Activated CD4-positive, alpha-beta memory T cell treated with anti-CD3 and anti-CD28 coated beads for 36 hours (primary cell): ENCODE measurements at regions not wholly inside any gene's neighbourhood (a gene's known extent, or its start where the extent isn't known, plus 50 kb on each side); places are given as distances from the start of the nearest gene placed in this dataset.

Experiments used
- CTCF ChIA-PET: fragments of 350-600 bp; sonication (Branson Sonifier 250); formaldehyde crosslinking; loops from one replicate; lab custom pipeline; 2021; ENCODE audit warnings: antibody characterized with exemption, inconsistent platforms; lab: Charles Lee
- POLR2A ChIA-PET: fragments of 350-600 bp; sonication (Branson Sonifier 250); formaldehyde crosslinking; loops from one replicate; lab custom pipeline; 2021; ENCODE audit warnings: antibody characterized with exemption; lab: Charles Lee
- DNase-seq: peaks from one replicate; pipeline ENCODE4 v3.0.0-alpha.2; 2020
- H3K27ac Mint-ChIP-seq: one replicate; pipeline ENCODE4 v1.8.0; 2021; ENCODE audit warnings: mixed read lengths
- H3K27me3 Mint-ChIP-seq: one replicate; pipeline ENCODE4 v1.8.0; 2021; ENCODE audit warnings: mixed read lengths
- H3K36me3 Mint-ChIP-seq: one replicate; pipeline ENCODE4 v1.8.0; 2021; ENCODE audit warnings: mixed read lengths
- H3K4me1 Mint-ChIP-seq: one replicate; pipeline ENCODE4 v1.8.0; 2021; ENCODE audit warnings: low read depth, mixed read lengths
- H3K4me3 Mint-ChIP-seq: one replicate; pipeline ENCODE4 v1.8.0; 2021; ENCODE audit warnings: mild to moderate bottlenecking, mixed read lengths
- H3K9me3 Mint-ChIP-seq: one replicate; pipeline ENCODE4 v1.8.0; 2021; ENCODE audit warnings: mixed read lengths
- intact Hi-C: fragments of 100-400 bp; cut with micrococcal nuclease; formaldehyde crosslinking; loops from one replicate; pipeline ENCODE4 v1.15.1; 2023

- peaks cover 14% of the 10 kb centered on the region for H3K27me3 Mint-ChIP-seq
These were observed 95.1 kb upstream of the CDH5 start for GRCh38 chr16:66271074-66272060.

GRCh38 chr16:66270333-66270927, 96.1 kb upstream of the CDH5 start:
- Mint-ChIP-seq H3K27ac (no peak overlapping the region), H3K4me1 (peaks cover 11% of the 10 kb centered on the region), H3K27me3 (peaks cover 20% of the 10 kb centered on the region), H3K36me3 (no peaks in the 10 kb centered on the region), H3K9me3 (no peaks in the 10 kb centered on the region), H3K4me3 (no peak overlapping the region)
- intact Hi-C loops, result loop anchor here (10.0 kb wide), 1 partner anchor 1146 kb away; the partner anchor contains the start of gene CDH11
- CTCF ChIA-PET, result interaction anchor here (1.6 to 2.2 kb wide), 3 partner anchors 11 to 73 kb away, joined by 4 to 10 read pairs (median 9); no protein-coding TSS in a partner anchor
- peak; percentile 65 for DNase-seq
- POLR2A ChIA-PET, result no interaction called here

More at GRCh38 chr16:66271074-66272060, 95.1 kb upstream of the CDH5 start:
- Mint-ChIP-seq H3K4me3 (no peak overlapping the region), H3K36me3 (no peaks in the 10 kb centered on the region), H3K27ac (no peak overlapping the region), H3K4me1 (peaks cover 11% of the 10 kb centered on the region), H3K9me3 (no peaks in the 10 kb centered on the region)
- ChIA-PET POLR2A (no interaction called here), CTCF (interaction anchor here (0.9 to 2.2 kb wide), 6 partner anchors 9 to 1140 kb away, joined by 3 to 10 read pairs (median 8); no protein-coding TSS in a partner anchor)
- intact Hi-C loops, result loop anchor here (10.0 kb wide), 1 partner anchor 1147 kb away; the partner anchor contains the start of gene CDH11
- no peak for DNase-seq

GRCh38 chr16:66269617-66270332, 96.7 kb upstream of the CDH5 start:
- DNase-seq, result no peak
- no peaks in the 10 kb centered on the region for H3K36me3 Mint-ChIP-seq
- H3K9me3 Mint-ChIP-seq, result no peaks in the 10 kb centered on the region

GRCh38 chr16:66267292-66268014, 99.0 kb upstream of the CDH5 start:
- POLR2A ChIA-PET, result no interaction called here
- DNase-seq, result no peak
- no peak overlapping the region for H3K27ac Mint-ChIP-seq
- peaks cover 7% of the 10 kb centered on the region for H3K4me1 Mint-ChIP-seq
- H3K36me3 Mint-ChIP-seq, result no peaks in the 10 kb centered on the region
- CTCF ChIA-PET, result interaction anchor here (0.7 kb wide), 1 partner anchor 9 kb away, joined by 3 read pairs; no protein-coding TSS in a partner anchor
- no peaks in the 10 kb centered on the region for H3K9me3 Mint-ChIP-seq
- no peak overlapping the region for H3K4me3 Mint-ChIP-seq
- peaks cover 28% of the 10 kb centered on the region for H3K27me3 Mint-ChIP-seq
- intact Hi-C loops, result no loop called here

More at GRCh38 chr16:66269617-66270332, 96.7 kb upstream of the CDH5 start:
- ChIA-PET CTCF (interaction anchor here (1.6 to 2.2 kb wide), 2 partner anchors 16 to 74 kb away, joined by 4 to 9 read pairs; no protein-coding TSS in a partner anchor), POLR2A (no interaction called here)
- peaks cover 24% of the 10 kb centered on the region for H3K27me3 Mint-ChIP-seq
- intact Hi-C loops, result loop anchor here (10.0 kb wide), 1 partner anchor 1145 kb away; the partner anchor contains the start of gene CDH11
- peaks cover 9% of the 10 kb centered on the region for H3K4me1 Mint-ChIP-seq
- no peak overlapping the region for H3K27ac Mint-ChIP-seq
- H3K4me3 Mint-ChIP-seq, result no peak overlapping the region

- H3K4me3 Mint-ChIP-seq, result no peak overlapping the region
- CTCF ChIA-PET, result interaction anchor here (0.7 to 0.9 kb wide), 2 partner anchors 9 to 10 kb away, joined by 3 read pairs; no protein-coding TSS in a partner anchor
- peaks cover 7% of the 10 kb centered on the region for H3K4me1 Mint-ChIP-seq
- DNase-seq, result no peak
- H3K27me3 Mint-ChIP-seq, result peaks cover 28% of the 10 kb centered on the region
- intact Hi-C loops, result no loop called here
- no peak overlapping the region for H3K27ac Mint-ChIP-seq
- no peaks in the 10 kb centered on the region for H3K36me3 Mint-ChIP-seq
- POLR2A ChIA-PET, result no interaction called here
- H3K9me3 Mint-ChIP-seq, result no peaks in the 10 kb centered on the region
These were observed 99.8 kb upstream of the CDH5 start for GRCh38 chr16:66266436-66267291.

GRCh38 chr16:66265556-66266141, 100.8 kb upstream of the CDH5 start:
- peaks cover 4% of the 10 kb centered on the region for H3K4me1 Mint-ChIP-seq
- H3K36me3 Mint-ChIP-seq, result no peaks in the 10 kb centered on the region
- DNase-seq, result no peak
- no peak overlapping the region for H3K4me3 Mint-ChIP-seq
- intact Hi-C loops, result no loop called here
- POLR2A ChIA-PET, result no interaction called here
- H3K27me3 Mint-ChIP-seq, result peaks cover 28% of the 10 kb centered on the region
- CTCF ChIA-PET, result interaction anchor here (0.9 to 1.3 kb wide), 2 partner anchors 10 kb away, joined by 3 to 4 read pairs; no protein-coding TSS in a partner anchor
- no peaks in the 10 kb centered on the region for H3K9me3 Mint-ChIP-seq
- no peak overlapping the region for H3K27ac Mint-ChIP-seq

GRCh38 chr16:66265048-66265415, 101.5 kb upstream of the CDH5 start:
- Mint-ChIP-seq H3K4me1 (peaks cover 3% of the 10 kb centered on the region), H3K4me3 (no peak overlapping the region), H3K36me3 (no peaks in the 10 kb centered on the region), H3K9me3 (no peaks in the 10 kb centered on the region), H3K27me3 (peaks cover 27% of the 10 kb centered on the region), H3K27ac (no peak overlapping the region)
- DNase-seq, result no peak
- ChIA-PET POLR2A (no interaction called here), CTCF (interaction anchor here (1.3 kb wide), 1 partner anchor 11 kb away, joined by 4 read pairs; no protein-coding TSS in a partner anchor)
- intact Hi-C loops, result no loop called here

- CTCF ChIA-PET, result interaction anchor here (1.3 kb wide), 1 partner anchor 12 kb away, joined by 4 read pairs; no protein-coding TSS in a partner anchor
These were observed 102.0 kb upstream of the CDH5 start for GRCh38 chr16:66264311-66265047.

GRCh38 chr16:66263973-66264310, 102.5 kb upstream of the CDH5 start:
- H3K27me3 Mint-ChIP-seq, result peaks cover 24% of the 10 kb centered on the region
- H3K27ac Mint-ChIP-seq, result no peak overlapping the region
- no peaks in the 10 kb centered on the region for H3K36me3 Mint-ChIP-seq
- intact Hi-C loops, result no loop called here
- DNase-seq, result no peak
- no peak overlapping the region for H3K4me3 Mint-ChIP-seq
- H3K4me1 Mint-ChIP-seq, result peaks cover 3% of the 10 kb centered on the region
- CTCF ChIA-PET, result no interaction called here
- POLR2A ChIA-PET, result no interaction called here
- no peaks in the 10 kb centered on the region for H3K9me3 Mint-ChIP-seq

More at GRCh38 chr16:66264311-66265047, 102.0 kb upstream of the CDH5 start:
- intact Hi-C loops, result no loop called here
- no peak overlapping the region for H3K4me3 Mint-ChIP-seq
- no peaks in the 10 kb centered on the region for H3K9me3 Mint-ChIP-seq
- peaks cover 27% of the 10 kb centered on the region for H3K27me3 Mint-ChIP-seq
- no peak overlapping the region for H3K27ac Mint-ChIP-seq
- POLR2A ChIA-PET, result no interaction called here
- peaks cover 3% of the 10 kb centered on the region for H3K4me1 Mint-ChIP-seq
- no peak for DNase-seq
- no peaks in the 10 kb centered on the region for H3K36me3 Mint-ChIP-seq
